ENCODE measurements at regions not wholly inside any gene's neighbourhood (a gene's known extent, or its start where the extent isn't known, plus 50 kb on each side); places are given as distances from the start of the nearest gene placed in this dataset.

DNA sequence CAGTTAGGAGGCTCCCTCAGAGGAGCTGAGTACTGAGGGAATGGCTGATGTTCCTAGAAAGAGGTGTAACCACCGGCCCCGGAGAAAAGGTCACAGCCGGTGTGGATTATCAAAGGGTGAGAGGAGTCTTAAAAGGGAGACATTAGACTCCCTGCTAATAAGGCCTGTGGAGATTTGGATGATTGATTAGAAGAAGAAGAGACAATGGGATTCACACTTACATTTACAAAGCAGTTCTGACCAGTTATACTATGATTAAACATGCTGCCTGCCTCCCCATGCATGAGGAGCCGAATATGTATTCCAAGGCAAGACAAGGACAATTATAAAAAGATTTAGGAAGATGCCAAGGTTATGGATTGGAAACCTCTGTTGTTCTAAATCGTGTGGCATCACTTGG lies 302.4 kb downstream of the SLC4A3 start:
- TF ChIP-seq EZH2 (IDR thresholded peaks at IDR 0.05; ENCODE audit: insufficient read depth, poor library complexity, severe bottlenecking) (no peak), EZH2phosphoT487 (IDR thresholded peaks at IDR 0.05; ENCODE audit: insufficient read depth, low read depth) (no peak)
